ENCODE measurements at regions not wholly inside any gene's neighbourhood (a gene's known extent, or its start where the extent isn't known, plus 50 kb on each side); places are given as distances from the start of the nearest gene placed in this dataset.
A peak's percentile ranks its signal among the peaks of the same experiment; 100 is the strongest.

- in situ Hi-C loops (cut with MboI; ENCODE audit: low sequenced_read_pairs) (no loop called here), intact Hi-C loops (cut with micrococcal nuclease) (no loop called here), dilution Hi-C loops (cut with HindIII; ENCODE audit: low sequenced_read_pairs, unreplicated experiment) (no loop called here)
- POLR2A ChIA-PET (ENCODE audit: unreplicated experiment), result no interaction called here
- Histone ChIP-seq H2BK5ac (ENCODE audit: low read depth, low read length, poor library complexity, severe bottlenecking) (no peak overlapping the region), H4K5ac (ENCODE audit: low read depth, low read length) (no peak overlapping the region), H3K9me1 (ENCODE audit: insufficient read depth, low read length) (no peaks in the 10 kb centered on the region; the same call in 1 of the 2 replicates), H3K27ac (ENCODE audit: insufficient read depth, low read length) (no peak overlapping the region), H2AK9ac (replicated peaks; ENCODE audit: low read depth, low read length, poor library complexity) (no peak overlapping the region), H3K9ac (ENCODE audit: low read depth, low read length) (no peak overlapping the region), H3K4me1 (ENCODE audit: control insufficient read depth, insufficient read depth, low read length) (peaks cover 8% of the 10 kb centered on the region), H3K18ac (ENCODE audit: low read depth, low read length) (no peak overlapping the region), H2BK20ac (ENCODE audit: low read depth, low read length) (peak overlapping the region; percentile 40), H3K36me3 (ENCODE audit: control insufficient read depth, insufficient read depth, low read length) (no peaks in the 10 kb centered on the region), H3K56ac (ENCODE audit: extremely low read depth, insufficient read depth, low read length) (no peak overlapping the region), H4K91ac (ENCODE audit: insufficient read depth, low read depth, low read length) (no peak overlapping the region), H4K8ac (ENCODE audit: low read depth in 2 of 2, low read length in 2 of 2) (no peak overlapping the region), H3K4me3 (ENCODE audit: insufficient read depth, low read depth, low read length) (no peak overlapping the region), H3K23ac (ENCODE audit: low read depth, low read length) (no peak overlapping the region), H3K27me3 (ENCODE audit: control insufficient read depth, insufficient read depth, low read length) (no peaks in the 10 kb centered on the region), H3K4me2 (ENCODE audit: low read depth, low read length) (no peak overlapping the region), H3K14ac (replicated peaks; ENCODE audit: low read depth, low read length) (no peak overlapping the region), H3K4ac (ENCODE audit: low read depth, low read length) (no peak overlapping the region), H4K20me1 (ENCODE audit: insufficient read depth, low read length) (no peaks in the 10 kb centered on the region), H2AK5ac (ENCODE audit: low read depth, low read length) (peak overlapping the region; percentile 51; the same call in 1 of the 2 replicates), H2AFZ (replicated peaks; ENCODE audit: low read length, poor library complexity) (peak overlapping the region; percentile 36), H2BK15ac (ENCODE audit: low read depth, low read length) (no peak overlapping the region), H3K9me3 (ENCODE audit: control insufficient read depth, insufficient read depth, low read length) (no peaks in the 10 kb centered on the region), H3K79me1 (ENCODE audit: low read depth in 1 of 2, low read length in 2 of 2) (no peaks in the 10 kb centered on the region), H2BK120ac (ENCODE audit: low read depth, low read length) (no peak overlapping the region; the same call in 1 of the 2 replicates)
- ATAC-seq (ENCODE audit: low read depth) (no peak), DNase-seq (peak; percentile 22)
- TF ChIP-seq FOS (IDR thresholded peaks at IDR 0.05; ENCODE audit: low read depth, low read length) (no peak), NFE2L2 (IDR thresholded peaks at IDR 0.05; ENCODE audit: low read depth, low read length) (no peak), RFX5 (IDR thresholded peaks at IDR 0.05; ENCODE audit: low read depth, low read length) (no peak), MAZ (IDR thresholded peaks at IDR 0.05; ENCODE audit: borderline replicate concordance, low read depth, low read length) (no peak), CHD1 (IDR thresholded peaks at IDR 0.05; ENCODE audit: low read depth, low read length) (no peak), RAD21 (IDR thresholded peaks at IDR 0.05; ENCODE audit: low read length) (no peak), USF2 (IDR thresholded peaks at IDR 0.05; ENCODE audit: low read depth, low read length) (no peak), RCOR1 (IDR thresholded peaks at IDR 0.05; ENCODE audit: insufficient replicate concordance, low read length) (no peak), MXI1 (IDR thresholded peaks at IDR 0.05; ENCODE audit: borderline replicate concordance, low read depth, low read length) (no peak), SMC3 (IDR thresholded peaks at IDR 0.05; ENCODE audit: low read depth, low read length) (no peak), BHLHE40 (IDR thresholded peaks at IDR 0.05; ENCODE audit: low read depth, low read length) (no peak), CEBPB (IDR thresholded peaks at IDR 0.05; ENCODE audit: low read depth, low read length) (no peak)
- no TSS peak for BruUV-seq (replicated peaks)
- 79% methylated on average over 6 of the region's 6 CpGs; no CpG with 5 or more reads in 1 of the 2 experiments for WGBS, 2 experiments (ENCODE audit: extremely low coverage in 2 of 2, insufficient read length in 1 of 2)
- CTCF ChIA-PET, result no interaction called here
These were observed 296.0 kb downstream of the PCNX1 start for GRCh38 chr14:71203306-71203705.
